Panc1 (cell line): ENCODE measurements at regions not wholly inside any gene's neighbourhood (a gene's known extent, or its start where the extent isn't known, plus 50 kb on each side); places are given as distances from the start of the nearest gene placed in this dataset.
A peak's percentile ranks its signal among the peaks of the same experiment; 100 is the strongest.

ENCODE experiments used
- ATAC-seq: fragments of 200-7000 bp; cut with Tn5 transposase; 2 replicates; pipeline ENCODE4 v1.9.1; 2020; ENCODE audit warnings: mild to moderate bottlenecking, moderate library complexity
- BruUV-seq: library from RNA; stranded (reverse); fragments of 400-500 nt; replicated peaks from 2 replicates; lab custom pipeline; 2021; lab: Mats Ljungman, UMichigan
- CTCF ChIA-PET: fragments of 300-600 bp; sonication (Branson Sonifier 250); formaldehyde crosslinking; loops from one replicate; lab custom pipeline; 2022; ENCODE audit warnings: antibody characterized with exemption; lab: Charles Lee
- POLR2A ChIA-PET: fragments of 300-600 bp; sonication (Branson Sonifier 250); formaldehyde crosslinking; loops from one replicate; lab custom pipeline; 2022; ENCODE audit warnings: antibody characterized with exemption; lab: Charles Lee
- DNase-seq: peaks from one replicate; pipeline ENCODE4 v3.0.0-alpha.2; 2010; ENCODE audit warnings: low read depth, low spot score
- H3K27ac ChIP-seq: 2 replicates; pipeline ENCODE4 v1.5.1; 2011; ENCODE audit warnings: mild to moderate bottlenecking, low read length, inconsistent platforms
- H3K27me3 ChIP-seq: fragments of 200-500 bp; sonication (Bioruptor generic); 2 replicates; pipeline ENCODE4 v1.6.0; 2014; ENCODE audit warnings: low read length, inconsistent platforms; ENCODE audit not compliant: control insufficient read depth, insufficient read depth
- H3K36me3 ChIP-seq: fragments of 200-500 bp; sonication (Bioruptor generic); 2 replicates; pipeline ENCODE4 v1.5.1; 2014; ENCODE audit warnings: inconsistent platforms, mild to moderate bottlenecking, low read length, moderate library complexity; ENCODE audit not compliant: control insufficient read depth, insufficient read depth
- H3K4me1 ChIP-seq: 2 replicates; pipeline ENCODE4 v1.5.1; 2011; ENCODE audit warnings: inconsistent platforms, mild to moderate bottlenecking, low read length, moderate library complexity; ENCODE audit not compliant: control insufficient read depth, insufficient read depth
- H3K4me3 ChIP-seq, 2 experiments: 2 replicates each; pipeline ENCODE4 v1.5.1; 2011 to 2012; ENCODE audit warnings: low read depth in 2 of 2, low read length in 2 of 2, mild to moderate bottlenecking in 2 of 2, inconsistent platforms in 1 of 2, moderate library complexity in 1 of 2
- H3K9me3 ChIP-seq: fragments of 200-500 bp; sonication (Bioruptor generic); 2 replicates; pipeline ENCODE4 v1.5.1; 2014; ENCODE audit warnings: low read depth, mild to moderate bottlenecking, inconsistent platforms, low read length, moderate library complexity; ENCODE audit not compliant: control insufficient read depth, insufficient read depth
- CTCF ChIP-seq: fragments of 450-650 bp; IDR thresholded peaks from 2 replicates; pipeline ENCODE4 v1.5.1; 2017; ENCODE audit warnings: mild to moderate bottlenecking
- POLR2AphosphoS5 ChIP-seq: IDR thresholded peaks from 2 replicates; pipeline ENCODE4 v1.6.1; 2012; ENCODE audit warnings: mild to moderate bottlenecking, low read depth, low read length, moderate library complexity
- SIN3A ChIP-seq: IDR thresholded peaks from 2 replicates; pipeline ENCODE4 v1.6.1; 2012; ENCODE audit warnings: low read depth, mild to moderate bottlenecking, low read length, moderate library complexity, borderline replicate concordance; ENCODE audit not compliant: insufficient read depth
- TCF7L2 ChIP-seq: IDR thresholded peaks from 2 replicates; pipeline ENCODE4 v1.6.1; 2011; ENCODE audit warnings: mild to moderate bottlenecking, low read depth, low read length, inconsistent platforms
- in situ Hi-C: cut with HindIII; loops from 2 replicates; pipeline ENCODE4 v1.10.0; 2016; ENCODE audit warnings: low sequenced_read_pairs, low pct_unique_long_range_greater_than_20kb
- intact Hi-C: fragments of 100-400 bp; cut with micrococcal nuclease; formaldehyde crosslinking; loops from one replicate; pipeline ENCODE4 v1.10.0; 2022; ENCODE audit not compliant: unreplicated experiment
- TF ChIP-seq, protein P1 (sequence below), 2 experiments: IDR thresholded peaks; 2 replicates each; pipeline ENCODE4 v1.6.1; 2011 to 2012; ENCODE audit warnings: low read depth in 2 of 2, control low read depth in 1 of 2, low read length in 1 of 2, mild to moderate bottlenecking in 1 of 2, moderate library complexity in 1 of 2; ENCODE audit not compliant: insufficient read depth in 1 of 2

- CTCF ChIA-PET, result no interaction called here
- DNase-seq (no peak), ATAC-seq (no peak)
- no peak overlapping the region for H3K4me3 ChIP-seq
- H3K36me3 ChIP-seq, result no peaks in the 10 kb centered on the region
- no peaks in the 10 kb centered on the region for H3K27me3 ChIP-seq
- H3K9me3 ChIP-seq, result no peaks in the 10 kb centered on the region
- intact Hi-C loops (no loop called here), in situ Hi-C loops (no loop called here)
- no peak overlapping the region for H3K27ac ChIP-seq
- no TSS peak for BruUV-seq
- no peaks in the 10 kb centered on the region for H3K4me1 ChIP-seq
- POLR2A ChIA-PET, result no interaction called here
- TF ChIP-seq POLR2AphosphoS5 (no peak), TCF7L2 (no peak), CTCF (no peak), SIN3A (no peak)
- TF ChIP-seq, protein P1, sequence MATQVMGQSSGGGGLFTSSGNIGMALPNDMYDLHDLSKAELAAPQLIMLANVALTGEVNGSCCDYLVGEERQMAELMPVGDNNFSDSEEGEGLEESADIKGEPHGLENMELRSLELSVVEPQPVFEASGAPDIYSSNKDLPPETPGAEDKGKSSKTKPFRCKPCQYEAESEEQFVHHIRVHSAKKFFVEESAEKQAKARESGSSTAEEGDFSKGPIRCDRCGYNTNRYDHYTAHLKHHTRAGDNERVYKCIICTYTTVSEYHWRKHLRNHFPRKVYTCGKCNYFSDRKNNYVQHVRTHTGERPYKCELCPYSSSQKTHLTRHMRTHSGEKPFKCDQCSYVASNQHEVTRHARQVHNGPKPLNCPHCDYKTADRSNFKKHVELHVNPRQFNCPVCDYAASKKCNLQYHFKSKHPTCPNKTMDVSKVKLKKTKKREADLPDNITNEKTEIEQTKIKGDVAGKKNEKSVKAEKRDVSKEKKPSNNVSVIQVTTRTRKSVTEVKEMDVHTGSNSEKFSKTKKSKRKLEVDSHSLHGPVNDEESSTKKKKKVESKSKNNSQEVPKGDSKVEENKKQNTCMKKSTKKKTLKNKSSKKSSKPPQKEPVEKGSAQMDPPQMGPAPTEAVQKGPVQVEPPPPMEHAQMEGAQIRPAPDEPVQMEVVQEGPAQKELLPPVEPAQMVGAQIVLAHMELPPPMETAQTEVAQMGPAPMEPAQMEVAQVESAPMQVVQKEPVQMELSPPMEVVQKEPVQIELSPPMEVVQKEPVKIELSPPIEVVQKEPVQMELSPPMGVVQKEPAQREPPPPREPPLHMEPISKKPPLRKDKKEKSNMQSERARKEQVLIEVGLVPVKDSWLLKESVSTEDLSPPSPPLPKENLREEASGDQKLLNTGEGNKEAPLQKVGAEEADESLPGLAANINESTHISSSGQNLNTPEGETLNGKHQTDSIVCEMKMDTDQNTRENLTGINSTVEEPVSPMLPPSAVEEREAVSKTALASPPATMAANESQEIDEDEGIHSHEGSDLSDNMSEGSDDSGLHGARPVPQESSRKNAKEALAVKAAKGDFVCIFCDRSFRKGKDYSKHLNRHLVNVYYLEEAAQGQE (IDR thresholded peaks at IDR 0.05; ENCODE audit: insufficient read depth in 1 of 2, low read depth in 2 of 2, low read length in 1 of 2), result no peak
These were observed 54.0 kb upstream of the CCBE1 start for GRCh38 chr18:59751186-59751585.

GRCh38 chr18:59748628-59749360 is 51.6 kb upstream of the CCBE1 start:
- Histone ChIP-seq H3K4me1 (no peaks in the 10 kb centered on the region), H3K36me3 (no peaks in the 10 kb centered on the region), H3K4me3 (no peak overlapping the region), H3K9me3 (no peaks in the 10 kb centered on the region), H3K27me3 (no peaks in the 10 kb centered on the region), H3K27ac (no peak overlapping the region)
- POLR2A ChIA-PET, result no interaction called here
- no TSS peak for BruUV-seq
- TF ChIP-seq, protein P1 (IDR thresholded peaks at IDR 0.05; ENCODE audit: insufficient read depth in 1 of 2, low read depth in 2 of 2, low read length in 1 of 2), result no peak
- TF ChIP-seq POLR2AphosphoS5, result no peak
- in situ Hi-C loops, result no loop called here
- intact Hi-C loops, result no loop called here
- DNase-seq, result peak; percentile 5
- CTCF ChIA-PET, result no interaction called here
- ATAC-seq, result no peak
